Suprapubic skin (tissue), 4 donors: ENCODE measurements at regions not wholly inside any gene's neighbourhood (a gene's known extent, or its start where the extent isn't known, plus 50 kb on each side); places are given as distances from the start of the nearest gene placed in this dataset.

Source experiments
- DNase-seq, 2 donors: peaks; one replicate each; pipeline ENCODE4 v3.0.0-alpha.2; 2019; ENCODE audit warnings: low spot score in 2 of 2
- H3K27ac ChIP-seq: fragments of 200-600 bp; sonication (generic); one replicate; pipeline ENCODE4 v1.5.1; 2019
- H3K27me3 ChIP-seq: fragments of 200-600 bp; sonication (generic); one replicate; pipeline ENCODE4 v1.5.1; 2019
- H3K36me3 ChIP-seq: fragments of 200-600 bp; sonication (generic); one replicate; pipeline ENCODE4 v1.5.1; 2019
- H3K4me1 ChIP-seq: fragments of 200-600 bp; sonication (generic); one replicate; pipeline ENCODE4 v1.5.1; 2019
- H3K4me3 ChIP-seq: fragments of 200-600 bp; sonication (generic); one replicate; pipeline ENCODE4 v1.5.1; 2019; ENCODE audit warnings: mild to moderate bottlenecking
- H3K9me3 ChIP-seq: fragments of 200-600 bp; sonication (generic); one replicate; pipeline ENCODE4 v1.5.1; 2019
- EP300 ChIP-seq: sonication (generic); formaldehyde crosslinking; IDR thresholded peaks from one replicate; pipeline ENCODE4 v1.6.1; 2017; ENCODE audit warnings: antibody characterized with exemption
- POLR2A ChIP-seq, 2 donors: fragments of 450-650 bp; IDR thresholded peaks; one replicate each; pipeline ENCODE4 v1.6.1; 2017; ENCODE audit warnings: antibody characterized with exemption in 2 of 2, mild to moderate bottlenecking in 2 of 2, moderate library complexity in 2 of 2
- POLR2AphosphoS5 ChIP-seq, 3 donors: sonication (generic); formaldehyde crosslinking; IDR thresholded peaks; one replicate each; pipeline ENCODE4 v1.6.1; 2017; ENCODE audit warnings: antibody characterized with exemption in 3 of 3
- WGBS: methylation state at CpG from one replicate; pipeline ENCODE4 v1.1.5; 2018; 5-methylcytosine and 5-hydroxymethylcytosine counted together
- TF ChIP-seq, protein P1 (sequence below), 2 donors: fragments of 200-600 bp in 1 of 2; fragments of 450-650 bp in 1 of 2; sonication (generic) in 1 of 2; IDR thresholded peaks; one replicate each; pipeline ENCODE4 v1.5.1; 2016 to 2019; ENCODE audit warnings: antibody characterized with exemption in 2 of 2, mild to moderate bottlenecking in 1 of 2, moderate library complexity in 1 of 2

GRCh38 chr18:61980355-61980754 lies 87.5 kb upstream of the RNF152 start:
- no peaks in the 10 kb centered on the region for H3K9me3 ChIP-seq
- 67% methylated on average over 2 of the region's 2 CpGs for WGBS
- no peak overlapping the region for H3K27ac ChIP-seq
- H3K36me3 ChIP-seq: no peaks in the 10 kb centered on the region
- TF ChIP-seq POLR2A (IDR thresholded peaks at IDR 0.05): no peak
- TF ChIP-seq POLR2AphosphoS5 (IDR thresholded peaks at IDR 0.05): no peak
- TF ChIP-seq, protein P1, sequence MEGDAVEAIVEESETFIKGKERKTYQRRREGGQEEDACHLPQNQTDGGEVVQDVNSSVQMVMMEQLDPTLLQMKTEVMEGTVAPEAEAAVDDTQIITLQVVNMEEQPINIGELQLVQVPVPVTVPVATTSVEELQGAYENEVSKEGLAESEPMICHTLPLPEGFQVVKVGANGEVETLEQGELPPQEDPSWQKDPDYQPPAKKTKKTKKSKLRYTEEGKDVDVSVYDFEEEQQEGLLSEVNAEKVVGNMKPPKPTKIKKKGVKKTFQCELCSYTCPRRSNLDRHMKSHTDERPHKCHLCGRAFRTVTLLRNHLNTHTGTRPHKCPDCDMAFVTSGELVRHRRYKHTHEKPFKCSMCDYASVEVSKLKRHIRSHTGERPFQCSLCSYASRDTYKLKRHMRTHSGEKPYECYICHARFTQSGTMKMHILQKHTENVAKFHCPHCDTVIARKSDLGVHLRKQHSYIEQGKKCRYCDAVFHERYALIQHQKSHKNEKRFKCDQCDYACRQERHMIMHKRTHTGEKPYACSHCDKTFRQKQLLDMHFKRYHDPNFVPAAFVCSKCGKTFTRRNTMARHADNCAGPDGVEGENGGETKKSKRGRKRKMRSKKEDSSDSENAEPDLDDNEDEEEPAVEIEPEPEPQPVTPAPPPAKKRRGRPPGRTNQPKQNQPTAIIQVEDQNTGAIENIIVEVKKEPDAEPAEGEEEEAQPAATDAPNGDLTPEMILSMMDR (IDR thresholded peaks at IDR 0.05): no peak
- no peak for TF ChIP-seq EP300
- no peak overlapping the region for H3K4me3 ChIP-seq
- no peaks in the 10 kb centered on the region for H3K4me1 ChIP-seq
- no peak for DNase-seq
- H3K27me3 ChIP-seq: no peaks in the 10 kb centered on the region

GRCh38 chr18:61975526-61976326 lies 82.9 kb upstream of the RNF152 start:
- no peak overlapping the region for H3K27ac ChIP-seq
- 92% methylated on average over 9 of the region's 9 CpGs for WGBS
- no peak for TF ChIP-seq POLR2AphosphoS5 (IDR thresholded peaks at IDR 0.05)
- TF ChIP-seq EP300: no peak
- TF ChIP-seq, protein P1 (IDR thresholded peaks at IDR 0.05): no peak
- no peak for TF ChIP-seq POLR2A (IDR thresholded peaks at IDR 0.05)

GRCh38 chr18:61973273-61974115 lies 80.7 kb upstream of the RNF152 start:
- H3K9me3 ChIP-seq: no peaks in the 10 kb centered on the region
- no peaks in the 10 kb centered on the region for H3K4me1 ChIP-seq
- no peak overlapping the region for H3K27ac ChIP-seq
- no peak for DNase-seq
- TF ChIP-seq POLR2AphosphoS5 (IDR thresholded peaks at IDR 0.05): no peak
- no peaks in the 10 kb centered on the region for H3K36me3 ChIP-seq
- no peak overlapping the region for H3K4me3 ChIP-seq
- WGBS: 77% methylated on average over 6 of the region's 6 CpGs
- no peaks in the 10 kb centered on the region for H3K27me3 ChIP-seq

More at GRCh38 chr18:61975526-61976326, 82.9 kb upstream of the RNF152 start:
- Histone ChIP-seq H3K4me3 (no peak overlapping the region), H3K9me3 (no peaks in the 10 kb centered on the region), H3K27me3 (no peaks in the 10 kb centered on the region), H3K36me3 (no peaks in the 10 kb centered on the region), H3K4me1 (no peaks in the 10 kb centered on the region)
- no peak for DNase-seq

DNA sequence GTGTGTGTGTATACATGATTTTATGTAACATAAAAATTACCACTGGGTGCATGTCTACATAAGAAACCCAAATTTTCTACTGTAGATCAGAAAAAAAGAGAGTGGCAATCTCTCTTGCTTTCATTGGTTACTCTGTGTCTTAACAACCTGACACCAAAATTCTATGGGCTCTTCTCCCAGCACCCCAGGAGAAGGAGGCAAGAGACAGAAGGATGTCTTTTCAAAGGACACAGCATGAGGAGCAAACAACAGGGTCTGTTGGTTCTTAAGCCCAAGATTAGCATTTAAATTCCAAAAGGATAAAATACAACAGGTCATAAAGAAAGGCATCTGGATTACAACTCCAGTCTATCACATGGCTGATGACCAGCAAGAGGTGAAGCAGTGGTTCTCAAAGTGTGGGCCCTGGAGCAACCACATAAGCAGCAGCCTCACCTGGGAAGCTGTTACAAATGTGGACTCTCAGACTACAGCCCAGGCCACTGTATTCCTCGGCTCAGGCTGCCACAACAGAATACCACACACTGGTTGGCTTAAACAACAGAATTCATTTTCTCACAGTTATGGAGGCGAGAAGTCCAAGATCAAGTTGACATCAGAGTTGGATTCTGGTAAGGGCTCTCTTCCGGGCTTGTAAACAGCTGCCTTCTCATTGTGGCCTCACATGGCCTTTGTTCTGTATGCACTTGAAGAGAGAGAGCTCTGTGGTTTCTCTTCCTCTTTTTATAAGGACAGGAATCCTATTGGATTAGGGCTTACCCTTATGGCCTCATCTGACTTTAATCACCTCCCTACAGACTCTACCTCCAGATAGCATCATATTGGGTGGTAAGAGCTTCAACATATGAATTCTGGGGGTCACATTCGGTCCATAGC lies 79.8 kb upstream of the RNF152 start:
- H3K4me3 ChIP-seq: no peak overlapping the region
- H3K9me3 ChIP-seq: no peaks in the 10 kb centered on the region
- no peaks in the 10 kb centered on the region for H3K27me3 ChIP-seq
- TF ChIP-seq POLR2AphosphoS5 (IDR thresholded peaks at IDR 0.05) (no peak), POLR2A (IDR thresholded peaks at IDR 0.05) (no peak), EP300 (no peak)
- TF ChIP-seq, protein P1 (IDR thresholded peaks at IDR 0.05): no peak
- no peaks in the 10 kb centered on the region for H3K36me3 ChIP-seq
- no peaks in the 10 kb centered on the region for H3K4me1 ChIP-seq
- WGBS: 74% methylated on average over 4 of the region's 4 CpGs
- no peak for DNase-seq
- H3K27ac ChIP-seq: no peak overlapping the region

GRCh38 chr18:61967252-61967891 lies 74.6 kb upstream of the RNF152 start:
- H3K36me3 ChIP-seq: no peaks in the 10 kb centered on the region
- over 99% methylated on average over 9 of the region's 9 CpGs for WGBS

More at GRCh38 chr18:61967252-61967891, 74.6 kb upstream of the RNF152 start:
- no peak overlapping the region for H3K27ac ChIP-seq
- no peak overlapping the region for H3K4me3 ChIP-seq
- TF ChIP-seq POLR2A (IDR thresholded peaks at IDR 0.05) (no peak), POLR2AphosphoS5 (IDR thresholded peaks at IDR 0.05) (no peak), EP300 (no peak)
- TF ChIP-seq, protein P1 (IDR thresholded peaks at IDR 0.05): no peak
- H3K27me3 ChIP-seq: no peaks in the 10 kb centered on the region
- no peak for DNase-seq
- no peaks in the 10 kb centered on the region for H3K9me3 ChIP-seq
- H3K4me1 ChIP-seq: no peaks in the 10 kb centered on the region
